Peyer's patch (tissue), 4 donors: ENCODE measurements at regions not wholly inside any gene's neighbourhood (a gene's known extent, or its start where the extent isn't known, plus 50 kb on each side); places are given as distances from the start of the nearest gene placed in this dataset.
A peak's percentile ranks its signal among the peaks of the same experiment; 100 is the strongest.
"Not testable (repeated sequence)": the region's sequence is repeated elsewhere in the genome, so short reads cannot be mapped to it uniquely, and the experiment has no call there.

Experiments used
- DNase-seq, 3 donors: peaks; one replicate each; pipeline ENCODE4 v3.0.0-alpha.2; 2017 to 2019
- H3K27ac ChIP-seq, 4 donors: fragments of 200-600 bp; sonication (generic); one replicate each; pipeline ENCODE4 v1.5.1; 2016 to 2019
- H3K27me3 ChIP-seq, 2 donors: fragments of 200-600 bp; sonication (generic); one replicate each; pipeline ENCODE4 v1.5.1; 2019
- H3K36me3 ChIP-seq, 3 donors: fragments of 200-600 bp; sonication (generic); one replicate each; pipeline ENCODE4 v1.5.1; 2016 to 2019
- H3K4me1 ChIP-seq, 4 donors: fragments of 200-600 bp; sonication (generic); one replicate each; pipeline ENCODE4 v1.5.1; 2016 to 2019
- H3K4me3 ChIP-seq, 4 donors: fragments of 200-600 bp; sonication (generic); 1 replicate in 3 of 4; 2 replicates in 1 of 4; pipeline ENCODE4 v1.5.1; 2016 to 2019; ENCODE audit warnings: mild to moderate bottlenecking in 1 of 4
- H3K9me3 ChIP-seq, 4 donors: fragments of 200-600 bp; sonication (generic); one replicate each; pipeline ENCODE4 v1.5.1; 2016 to 2019; ENCODE audit warnings: mild to moderate bottlenecking in 1 of 4
- POLR2A ChIP-seq, 2 donors: fragments of 450-650 bp; IDR thresholded peaks; one replicate each; pipeline ENCODE4 v1.5.1; 2017; ENCODE audit warnings: antibody characterized with exemption in 2 of 2, mild to moderate bottlenecking in 2 of 2, moderate library complexity in 2 of 2
- TF ChIP-seq, protein P1 (sequence below), 6 experiments: fragments of 450-650 bp in 4 of 6; fragments of 200-600 bp in 2 of 6; sonication (generic) in 1 of 6; IDR thresholded peaks; one replicate each; pipeline ENCODE4 v1.5.1; 2017 to 2019; ENCODE audit warnings: antibody characterized with exemption in 6 of 6, mild to moderate bottlenecking in 3 of 6, moderate library complexity in 1 of 6

DNA sequence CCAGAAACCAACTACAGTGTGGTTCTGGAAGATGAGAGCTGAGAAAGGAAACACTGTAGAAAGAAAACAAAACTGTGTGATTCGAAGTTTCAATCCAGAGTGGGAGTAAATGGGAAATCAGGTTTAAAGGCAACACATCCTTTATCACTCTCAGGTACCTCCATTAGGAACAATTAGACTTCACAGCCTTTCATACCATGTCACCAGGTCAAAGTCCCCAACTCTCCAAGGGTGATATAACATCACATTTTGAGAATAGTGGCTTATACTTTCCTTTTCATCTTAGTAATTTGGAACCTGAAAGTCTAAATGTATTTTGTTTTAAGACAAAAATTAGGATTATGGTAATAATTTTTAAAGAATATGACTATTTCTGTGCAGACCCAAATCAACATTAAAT lies 194.9 kb upstream of the WWC1 start:
- no peaks in the 10 kb centered on the region for H3K36me3 ChIP-seq
- H3K27ac ChIP-seq: no peak overlapping the region
- H3K4me3 ChIP-seq: no peak overlapping the region
- no peaks in the 10 kb centered on the region for H3K9me3 ChIP-seq
- no peak for DNase-seq
- H3K27me3 ChIP-seq: no peaks in the 10 kb centered on the region
- TF ChIP-seq, protein P1, sequence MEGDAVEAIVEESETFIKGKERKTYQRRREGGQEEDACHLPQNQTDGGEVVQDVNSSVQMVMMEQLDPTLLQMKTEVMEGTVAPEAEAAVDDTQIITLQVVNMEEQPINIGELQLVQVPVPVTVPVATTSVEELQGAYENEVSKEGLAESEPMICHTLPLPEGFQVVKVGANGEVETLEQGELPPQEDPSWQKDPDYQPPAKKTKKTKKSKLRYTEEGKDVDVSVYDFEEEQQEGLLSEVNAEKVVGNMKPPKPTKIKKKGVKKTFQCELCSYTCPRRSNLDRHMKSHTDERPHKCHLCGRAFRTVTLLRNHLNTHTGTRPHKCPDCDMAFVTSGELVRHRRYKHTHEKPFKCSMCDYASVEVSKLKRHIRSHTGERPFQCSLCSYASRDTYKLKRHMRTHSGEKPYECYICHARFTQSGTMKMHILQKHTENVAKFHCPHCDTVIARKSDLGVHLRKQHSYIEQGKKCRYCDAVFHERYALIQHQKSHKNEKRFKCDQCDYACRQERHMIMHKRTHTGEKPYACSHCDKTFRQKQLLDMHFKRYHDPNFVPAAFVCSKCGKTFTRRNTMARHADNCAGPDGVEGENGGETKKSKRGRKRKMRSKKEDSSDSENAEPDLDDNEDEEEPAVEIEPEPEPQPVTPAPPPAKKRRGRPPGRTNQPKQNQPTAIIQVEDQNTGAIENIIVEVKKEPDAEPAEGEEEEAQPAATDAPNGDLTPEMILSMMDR (IDR thresholded peaks at IDR 0.05): no peak
- TF ChIP-seq POLR2A (IDR thresholded peaks at IDR 0.05): no peak
- no peaks in the 10 kb centered on the region for H3K4me1 ChIP-seq

DNA sequence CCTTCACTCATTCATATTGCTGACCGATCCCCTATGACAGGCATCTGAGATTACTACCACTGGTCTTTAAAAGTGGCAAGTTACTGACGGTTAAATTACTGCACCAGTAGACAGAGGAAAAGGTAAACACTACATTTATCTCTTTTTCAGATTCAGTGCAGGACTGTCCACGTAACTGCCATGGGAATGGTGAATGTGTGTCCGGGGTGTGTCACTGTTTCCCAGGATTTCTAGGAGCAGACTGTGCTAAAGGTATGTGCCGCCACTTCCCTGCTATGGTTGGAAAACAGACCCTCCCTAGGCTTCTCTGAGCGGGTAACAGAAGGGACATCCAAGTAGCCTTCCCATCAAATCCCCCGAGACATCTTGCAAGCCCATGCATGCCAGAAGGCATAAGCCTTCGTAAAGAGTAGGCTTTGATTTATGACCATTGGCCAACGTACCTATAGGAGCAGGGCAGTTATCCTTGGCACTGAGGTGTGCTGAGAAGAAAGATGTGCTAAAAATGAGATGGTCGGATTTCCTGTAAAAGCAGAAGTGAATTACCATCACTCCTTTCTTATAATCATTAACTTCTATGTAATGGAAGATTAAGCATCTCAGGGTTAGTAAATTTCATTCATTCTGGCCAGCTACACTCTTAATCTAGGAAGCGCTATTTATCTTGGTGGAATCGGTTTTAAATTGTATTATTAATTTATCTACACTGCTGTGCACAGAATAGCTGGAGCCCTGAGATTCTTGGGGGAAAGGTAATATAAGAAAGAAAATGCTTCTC lies 193.4 kb upstream of the WWC1 start:
- Histone ChIP-seq H3K27me3 (no peaks in the 10 kb centered on the region), H3K36me3 (no peaks in the 10 kb centered on the region), H3K9me3 (no peaks in the 10 kb centered on the region), H3K4me1 (no peaks in the 10 kb centered on the region), H3K27ac (no peak overlapping the region), H3K4me3 (no peak overlapping the region)
- TF ChIP-seq, protein P1 (IDR thresholded peaks at IDR 0.05): no peak
- no peak for DNase-seq

DNA sequence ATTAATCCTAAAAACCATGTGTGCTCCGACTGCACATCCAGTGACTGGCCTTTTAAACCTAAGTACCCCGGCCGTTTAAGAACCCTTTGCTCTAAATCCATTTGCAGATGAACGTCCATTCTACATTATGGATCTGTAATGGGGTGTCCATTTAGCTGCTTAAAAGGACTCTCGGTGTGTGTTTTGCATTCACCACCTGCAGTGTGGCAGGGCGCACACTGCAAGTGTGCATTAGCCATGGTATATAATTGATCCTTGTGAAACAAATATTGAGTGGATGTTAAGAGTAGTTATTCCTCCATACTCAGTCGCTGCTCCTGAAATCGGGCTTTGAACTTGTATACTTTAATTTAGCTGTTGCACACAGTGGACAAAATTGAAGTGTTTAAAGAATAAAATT lies 190.1 kb upstream of the WWC1 start:
- Histone ChIP-seq H3K4me3 (no peak overlapping the region), H3K4me1 (peaks cover 0 to 16% (median 0%) of the 10 kb centered on the region in 4 donors), H3K9me3 (no peaks in the 10 kb centered on the region), H3K27ac (no peak overlapping the region), H3K27me3 (no peaks in the 10 kb centered on the region), H3K36me3 (no peaks in the 10 kb centered on the region)
- DNase-seq: no peak
- no peak for TF ChIP-seq POLR2A (IDR thresholded peaks at IDR 0.05)
- TF ChIP-seq, protein P1 (IDR thresholded peaks at IDR 0.05): no peak

DNA sequence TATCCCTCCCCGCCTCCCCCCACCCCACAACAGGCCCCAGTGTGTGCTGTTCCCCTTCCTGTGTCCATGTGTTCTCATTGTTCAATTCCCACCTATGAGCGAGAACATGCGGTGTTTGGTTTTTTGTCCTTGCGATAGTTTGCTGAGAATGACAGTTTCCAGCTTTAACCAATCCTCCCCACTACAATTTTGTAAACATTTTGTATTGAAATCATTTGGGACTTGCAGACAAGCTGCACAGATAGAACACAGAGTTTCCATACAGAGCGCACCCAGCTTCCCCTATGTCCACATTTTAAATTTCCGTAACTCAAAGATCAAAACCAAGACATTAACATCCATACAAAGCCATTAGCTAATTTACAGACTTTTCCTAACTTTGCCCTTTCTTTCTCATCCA lies 188.4 kb upstream of the WWC1 start:
- peaks cover 0 to 16% (median 0%) of the 10 kb centered on the region in 4 donors for H3K4me1 ChIP-seq
- not testable (repeated sequence) for H3K9me3 ChIP-seq

DNA sequence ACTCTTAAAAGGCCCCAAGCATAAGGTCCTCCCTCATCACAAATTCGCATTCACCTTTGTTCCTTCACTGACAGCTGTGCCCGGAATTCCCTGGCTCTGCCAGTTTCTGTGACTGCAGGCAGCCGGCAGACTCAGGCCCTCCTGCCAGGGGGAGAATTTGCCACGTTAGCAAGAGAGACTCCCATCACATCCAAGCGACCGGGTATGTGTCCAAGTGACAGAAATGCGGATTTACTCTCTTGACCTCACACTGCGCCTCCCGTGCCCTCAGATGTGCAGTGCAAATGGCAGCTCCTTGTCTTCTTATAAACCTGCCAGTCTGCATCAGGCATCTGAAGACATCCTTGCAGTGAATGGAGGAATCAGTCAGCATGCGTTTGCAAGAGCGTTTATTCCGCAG lies 187.1 kb upstream of the WWC1 start:
- H3K9me3 ChIP-seq: no peaks in the 10 kb centered on the region
- H3K27me3 ChIP-seq: no peaks in the 10 kb centered on the region
- no peak for TF ChIP-seq POLR2A (IDR thresholded peaks at IDR 0.05)
- TF ChIP-seq, protein P1 (IDR thresholded peaks at IDR 0.05): no peak
- H3K4me3 ChIP-seq: no peak overlapping the region
- H3K27ac ChIP-seq: peak overlapping the region in 1 of 4 donors; percentile 55
- DNase-seq: no peak
- peaks cover 0 to 16% (median 0%) of the 10 kb centered on the region in 4 donors for H3K4me1 ChIP-seq
- no peaks in the 10 kb centered on the region for H3K36me3 ChIP-seq

More for the DNA sequence above, 188.4 kb upstream of the WWC1 start:
- DNase-seq, H3K27ac ChIP-seq, H3K4me3 ChIP-seq, H3K36me3 ChIP-seq, H3K27me3 ChIP-seq: not testable (repeated sequence)

DNA sequence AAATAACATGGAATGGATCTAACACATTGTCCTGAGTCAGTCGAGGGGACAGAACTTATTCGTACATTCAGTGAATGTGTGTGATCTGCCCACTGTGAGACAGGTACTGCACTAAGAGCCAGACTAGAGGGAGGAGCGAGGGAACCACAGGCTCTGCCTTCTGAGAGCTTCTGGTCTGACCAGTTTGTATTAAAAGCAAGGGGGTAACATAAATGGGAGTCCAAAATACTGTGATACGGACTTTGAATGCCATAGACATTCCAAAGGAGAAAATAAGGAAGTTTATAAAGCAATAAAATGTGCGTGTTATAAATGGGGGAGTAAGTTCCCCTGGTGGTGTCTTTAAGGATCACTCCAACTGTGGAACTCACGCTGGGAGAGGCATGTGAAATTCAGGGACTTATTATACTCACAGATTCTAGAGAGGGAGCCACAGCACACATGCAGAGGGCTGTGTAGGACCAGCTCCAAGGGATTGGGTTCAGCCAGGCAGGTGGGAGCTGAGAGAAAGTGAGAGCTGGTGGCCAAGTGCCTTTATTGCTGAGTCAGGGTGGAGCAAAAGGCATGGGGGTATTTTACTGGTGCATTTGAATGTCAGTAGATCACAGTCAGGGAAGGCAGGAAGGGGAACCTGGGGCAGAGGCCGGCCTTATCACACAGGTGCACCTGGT lies 186.5 kb upstream of the WWC1 start:
- DNase-seq: peak in 1 of 3 donors; percentile 51
- Histone ChIP-seq H3K27ac (peak overlapping the region in 3 of 4 donors; percentile 27 to 55 (median 50)), H3K4me3 (no peak overlapping the region)

More for the DNA sequence above, 186.5 kb upstream of the WWC1 start:
- H3K9me3 ChIP-seq: no peaks in the 10 kb centered on the region
- H3K36me3 ChIP-seq: no peaks in the 10 kb centered on the region
- TF ChIP-seq, protein P1 (IDR thresholded peaks at IDR 0.05): peak in 3 of 6 experiments; percentile 53 to 62 (median 60)
- TF ChIP-seq POLR2A (IDR thresholded peaks at IDR 0.05): no peak
- peaks cover 0 to 16% (median 0%) of the 10 kb centered on the region in 4 donors for H3K4me1 ChIP-seq
- H3K27me3 ChIP-seq: no peaks in the 10 kb centered on the region
